ENCODE measurements at regions not wholly inside any gene's neighbourhood (a gene's known extent, or its start where the extent isn't known, plus 50 kb on each side); places are given as distances from the start of the nearest gene placed in this dataset.

- DNase-seq (ENCODE audit: insufficient read length, low spot score), result no peak
- no peak for TF ChIP-seq POLR2A (IDR thresholded peaks at IDR 0.05; ENCODE audit: low read depth, low read length)
- FAIRE-seq, result peak; percentile 58
Observed at GRCh38 chr3:106183762-106184391, 315.1 kb upstream of the CBLB start.

GRCh38 chr3:106184540-106185457, 316.0 kb upstream of the CBLB start:
- FAIRE-seq (no peak), DNase-seq (ENCODE audit: insufficient read length, low spot score) (no peak)
- TF ChIP-seq POLR2A (IDR thresholded peaks at IDR 0.05; ENCODE audit: low read depth, low read length), result no peak

- TF ChIP-seq POLR2A (IDR thresholded peaks at IDR 0.05; ENCODE audit: low read depth, low read length), result no peak
- no peak for FAIRE-seq
- no peak for DNase-seq (ENCODE audit: insufficient read length, low spot score)
Observed at GRCh38 chr3:106185949-106186348, 317.1 kb upstream of the CBLB start.

DNA sequence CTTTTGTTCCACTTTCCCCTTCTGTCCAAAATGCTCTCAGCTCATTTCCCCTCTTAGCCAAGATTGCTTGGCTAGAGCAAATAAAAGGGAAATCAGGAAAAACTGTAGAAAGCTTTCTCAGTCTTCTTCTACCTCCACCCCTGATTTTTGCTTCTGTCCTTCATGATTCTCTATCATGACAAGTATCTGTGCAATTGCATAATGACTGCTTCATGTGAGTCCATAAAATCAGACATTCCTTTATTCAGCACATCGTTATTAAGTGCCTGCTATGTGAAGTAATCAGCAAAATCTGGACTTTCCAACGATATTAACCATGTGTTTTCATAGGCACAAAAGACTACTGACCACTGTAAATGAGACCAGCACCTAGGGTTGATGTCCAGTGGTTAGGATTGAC, 321.5 kb upstream of the CBLB start:
- DNase-seq (ENCODE audit: insufficient read length, low spot score) (no peak), FAIRE-seq (peak; percentile 45)
- no peak for TF ChIP-seq POLR2A (IDR thresholded peaks at IDR 0.05; ENCODE audit: low read depth, low read length)

DNA sequence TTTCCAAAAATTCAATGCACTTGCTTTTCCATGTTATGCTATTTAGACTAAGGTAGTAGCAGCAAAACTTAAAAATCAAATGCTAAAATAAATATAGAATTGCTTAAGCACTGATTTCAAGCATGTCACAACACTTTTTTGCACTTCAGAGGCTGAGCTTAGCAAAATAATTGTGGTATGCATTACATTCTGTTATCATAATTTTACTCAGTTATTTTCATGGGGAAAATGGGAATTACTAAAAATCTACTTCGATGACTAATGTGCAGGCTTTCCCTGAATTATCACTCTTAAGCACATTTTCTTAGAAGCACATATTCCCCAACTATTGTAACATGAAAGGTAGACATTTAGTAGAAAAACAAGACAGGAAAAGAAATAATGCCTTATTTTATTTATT, 322.4 kb upstream of the CBLB start:
- no peak for DNase-seq (ENCODE audit: insufficient read length, low spot score)
- no peak for TF ChIP-seq POLR2A (IDR thresholded peaks at IDR 0.05; ENCODE audit: low read depth, low read length)

GRCh38 chr3:106191913-106192312, 323.1 kb upstream of the CBLB start:
- FAIRE-seq (no peak), DNase-seq (ENCODE audit: insufficient read length, low spot score) (no peak)
- TF ChIP-seq POLR2A (IDR thresholded peaks at IDR 0.05; ENCODE audit: low read depth, low read length), result no peak

More for the DNA sequence above, 322.4 kb upstream of the CBLB start:
- no peak for FAIRE-seq

DNA sequence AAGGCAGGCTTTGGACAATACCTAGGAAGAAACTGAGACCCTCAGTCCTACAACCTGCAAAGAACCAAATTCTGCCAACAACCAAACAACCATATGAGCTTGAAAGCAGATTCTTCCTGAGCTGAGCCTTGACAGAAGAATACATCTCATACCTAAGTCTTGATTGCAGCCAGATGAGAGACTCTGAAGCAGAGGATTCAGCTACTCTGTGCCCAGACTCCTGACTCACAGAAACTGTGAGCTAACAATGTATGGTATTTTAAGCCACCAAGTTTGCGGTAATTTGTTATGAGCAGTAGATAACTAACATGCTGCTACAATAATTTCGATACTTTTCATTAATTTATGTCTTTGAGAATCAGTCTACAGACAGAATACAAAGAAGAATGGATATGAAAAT, 325.1 kb upstream of the CBLB start:
- FAIRE-seq (peak; percentile 6), DNase-seq (ENCODE audit: insufficient read length, low spot score) (no peak)
- no peak for TF ChIP-seq POLR2A (IDR thresholded peaks at IDR 0.05; ENCODE audit: low read depth, low read length)

- FAIRE-seq (no peak), DNase-seq (ENCODE audit: insufficient read length, low spot score) (no peak)
- no peak for TF ChIP-seq POLR2A (IDR thresholded peaks at IDR 0.05; ENCODE audit: low read depth, low read length)
Observed at GRCh38 chr3:106194726-106195125, 325.9 kb upstream of the CBLB start.

- FAIRE-seq (no peak), DNase-seq (ENCODE audit: insufficient read length, low spot score) (no peak)
- no peak for TF ChIP-seq POLR2A (IDR thresholded peaks at IDR 0.05; ENCODE audit: low read depth, low read length)
Observed at GRCh38 chr3:106197532-106198194, 328.9 kb upstream of the CBLB start.

DNA sequence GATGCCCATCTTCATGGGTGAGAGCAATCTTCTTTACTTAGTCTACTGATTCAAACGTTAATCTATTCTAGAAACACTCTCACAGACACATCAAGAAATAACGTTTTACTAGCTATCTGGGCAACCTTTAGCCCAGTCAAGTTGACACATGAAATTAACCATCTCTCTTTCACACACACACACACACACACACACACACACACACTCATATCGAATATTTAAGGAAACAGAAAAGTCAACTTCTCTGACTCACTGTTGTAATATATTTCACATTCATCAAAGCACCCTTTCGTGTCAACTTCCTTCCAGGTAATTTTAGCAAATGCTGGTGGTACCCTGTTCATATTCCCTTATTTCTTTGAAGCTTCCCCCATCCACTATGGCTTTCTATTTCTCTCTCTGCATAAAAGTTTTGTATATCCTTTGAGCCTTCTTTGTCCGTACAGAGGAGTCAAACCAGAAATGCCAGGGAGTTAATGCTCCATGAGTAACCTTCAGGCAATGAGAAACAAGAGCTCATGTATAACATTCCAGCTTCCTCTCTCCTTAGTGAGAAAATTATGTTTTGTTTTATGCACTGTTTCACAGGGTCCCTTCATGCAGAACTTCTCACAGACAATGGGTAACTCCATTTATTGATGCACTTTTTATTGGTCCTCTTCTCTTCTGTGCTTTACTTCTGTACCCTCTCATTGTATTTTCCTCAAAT, 335.5 kb upstream of the CBLB start:
- TF ChIP-seq POLR2A (IDR thresholded peaks at IDR 0.05; ENCODE audit: low read depth, low read length), result no peak
- DNase-seq (ENCODE audit: insufficient read length, low spot score), result no peak
- FAIRE-seq, result peak; percentile 11

DNA sequence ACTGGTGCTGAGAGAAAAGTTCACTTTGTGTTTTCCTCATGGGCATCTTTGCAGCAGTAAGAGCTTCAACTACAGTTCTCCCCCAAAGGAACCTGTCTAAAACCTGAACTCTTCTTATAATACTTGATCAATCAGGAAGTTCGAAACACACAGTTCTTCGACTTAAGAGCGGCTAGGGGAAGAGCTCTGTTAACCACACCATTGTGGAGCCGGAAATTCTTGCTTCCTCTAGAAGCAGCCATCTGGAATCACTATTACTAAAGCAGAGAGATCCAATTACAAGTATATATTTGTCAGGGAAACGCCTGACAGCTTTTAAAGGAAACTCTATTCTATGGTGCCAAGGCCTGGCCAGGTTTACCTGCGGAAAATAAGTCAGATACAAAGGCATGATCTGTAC, 337.3 kb upstream of the CBLB start:
- FAIRE-seq (no peak), DNase-seq (ENCODE audit: insufficient read length, low spot score) (no peak)
- no peak for TF ChIP-seq POLR2A (IDR thresholded peaks at IDR 0.05; ENCODE audit: low read depth, low read length)

- TF ChIP-seq POLR2A (IDR thresholded peaks at IDR 0.05; ENCODE audit: low read depth, low read length), result no peak
- DNase-seq (ENCODE audit: insufficient read length, low spot score), result no peak
- no peak for FAIRE-seq
Observed at GRCh38 chr3:106206613-106207012, 337.8 kb upstream of the CBLB start.

DNA sequence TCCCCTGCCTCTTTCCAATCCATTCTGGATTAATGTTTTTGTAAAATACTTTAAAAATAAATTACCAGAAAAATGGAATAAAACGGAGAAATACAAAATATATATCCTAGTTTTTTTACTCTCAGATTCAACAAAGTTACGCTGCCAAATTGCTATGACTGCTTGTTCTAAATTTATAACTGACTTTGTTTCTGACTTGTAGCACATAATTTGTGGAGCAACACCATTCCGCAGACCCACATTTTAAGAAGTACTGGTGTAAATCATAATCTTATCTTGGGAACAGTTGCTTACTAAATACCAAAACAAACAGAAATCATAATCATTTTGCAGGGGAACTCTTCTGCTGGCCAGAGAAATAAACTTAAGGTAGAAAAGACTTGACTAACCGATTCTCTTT, 339.4 kb upstream of the CBLB start:
- FAIRE-seq (no peak), DNase-seq (ENCODE audit: insufficient read length, low spot score) (no peak)
- TF ChIP-seq POLR2A (IDR thresholded peaks at IDR 0.05; ENCODE audit: low read depth, low read length), result no peak

- TF ChIP-seq POLR2A (IDR thresholded peaks at IDR 0.05; ENCODE audit: low read depth, low read length), result no peak
- DNase-seq (ENCODE audit: insufficient read length, low spot score) (no peak), FAIRE-seq (no peak)
Observed at GRCh38 chr3:106208967-106209366, 340.2 kb upstream of the CBLB start.
